Right lung (tissue), 2 donors: ENCODE measurements at regions not wholly inside any gene's neighbourhood (a gene's known extent, or its start where the extent isn't known, plus 50 kb on each side); places are given as distances from the start of the nearest gene placed in this dataset.
A peak's percentile ranks its signal among the peaks of the same experiment; 100 is the strongest.

Experiments used
- DNase-seq, 2 donors: peaks; one replicate each; pipeline ENCODE4 v3.0.0-alpha.2; 2013

- no peak for DNase-seq
Observed at GRCh38 chr9:25613709-25614108, 64.5 kb downstream of the TUSC1 start.

- no peak for DNase-seq
Observed at GRCh38 chr9:25603106-25603505, 75.1 kb downstream of the TUSC1 start.

DNA sequence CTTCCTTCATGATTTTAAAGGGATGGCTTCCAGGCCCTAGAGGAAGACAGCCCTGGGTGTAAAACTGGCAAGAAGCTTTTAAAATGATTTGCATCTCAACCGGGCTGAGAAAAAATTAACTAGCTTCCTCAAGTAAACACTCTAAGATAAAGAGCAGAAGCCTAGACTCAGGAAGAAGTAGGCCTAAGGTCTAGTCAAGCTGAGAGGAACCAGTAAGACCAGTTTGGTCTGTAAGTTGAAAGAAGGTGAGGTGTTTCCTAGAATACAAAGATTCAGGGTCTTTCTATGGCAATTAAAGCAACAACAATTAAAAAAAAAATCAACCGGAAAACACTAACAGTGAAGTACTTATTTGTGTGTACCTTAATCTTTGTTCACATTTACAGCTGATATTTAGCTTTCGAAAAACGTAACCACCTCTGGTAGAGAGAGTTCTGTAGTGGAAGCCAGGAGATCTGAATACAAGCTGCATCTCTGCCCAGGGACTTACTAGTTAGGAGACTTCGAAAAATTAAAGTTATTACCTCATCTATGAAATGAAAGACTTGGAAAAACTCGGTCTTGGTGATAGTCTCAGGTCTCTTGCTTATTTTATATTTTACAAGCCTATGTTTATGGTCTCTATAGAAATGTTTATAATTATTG is 75.7 kb downstream of the TUSC1 start:
- DNase-seq: peak; percentile 14 to 29

- no peak for DNase-seq
Observed at GRCh38 chr9:25600501-25600900, 77.7 kb downstream of the TUSC1 start.

DNA sequence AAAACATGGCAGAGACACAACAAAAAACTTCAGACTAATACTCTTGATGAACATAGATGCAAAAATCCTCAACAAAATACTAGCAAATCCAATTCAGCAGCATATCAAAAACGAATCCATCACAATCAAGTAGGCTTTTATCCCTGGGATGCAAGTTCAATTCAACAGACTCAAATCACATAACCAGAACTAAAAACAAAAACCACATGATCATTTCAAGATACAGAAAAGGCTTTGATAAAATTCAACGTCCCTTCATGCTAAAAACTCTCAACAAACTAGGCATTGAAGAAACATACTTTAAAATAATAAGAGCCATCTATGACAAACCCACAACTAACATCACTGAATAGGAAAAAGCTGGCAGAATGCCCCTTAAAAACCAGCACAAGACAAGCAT is 93.6 kb downstream of the TUSC1 start:
- no peak for DNase-seq

- DNase-seq: no peak
Observed at GRCh38 chr9:25573281-25573680, 105.0 kb downstream of the TUSC1 start.

DNA sequence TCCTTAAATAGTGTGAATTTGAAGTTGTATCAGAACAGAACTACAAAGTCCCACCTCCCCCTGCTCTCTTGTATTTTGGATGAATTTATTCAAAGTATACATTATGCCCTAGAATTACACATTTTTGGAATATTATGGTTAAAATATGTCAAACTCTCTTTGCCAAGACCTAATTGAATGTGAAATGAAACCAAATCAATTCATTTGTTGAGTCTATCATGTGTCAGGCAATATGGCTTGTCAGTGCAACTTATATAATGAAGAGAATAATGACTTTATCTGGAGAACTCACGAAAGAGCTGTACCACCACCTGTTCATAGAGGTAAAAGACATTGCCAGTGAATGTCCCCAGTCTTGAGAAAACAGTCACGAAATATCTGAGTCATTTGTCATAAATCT is 106.8 kb downstream of the TUSC1 start:
- DNase-seq: no peak

DNA sequence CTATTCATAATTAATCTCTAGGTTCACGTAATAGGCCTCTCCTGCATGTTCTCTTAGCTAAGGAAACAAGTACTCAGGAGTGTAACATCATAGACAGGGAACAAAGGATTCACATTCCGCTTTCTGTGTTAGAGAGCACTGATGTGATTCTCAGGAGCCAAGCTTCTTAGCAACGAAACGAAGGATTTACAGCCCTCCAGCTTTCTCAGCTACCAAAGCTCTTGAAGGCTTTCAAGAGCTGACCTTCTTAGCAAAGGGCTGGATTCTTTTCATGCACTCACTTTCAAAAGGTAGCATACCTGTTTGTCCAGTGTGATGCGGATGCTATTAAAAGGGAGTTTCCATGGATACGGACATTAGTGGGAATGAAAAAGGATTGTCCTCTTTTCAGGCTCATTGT is 107.4 kb downstream of the TUSC1 start:
- peak; percentile 13 to 14 for DNase-seq

DNA sequence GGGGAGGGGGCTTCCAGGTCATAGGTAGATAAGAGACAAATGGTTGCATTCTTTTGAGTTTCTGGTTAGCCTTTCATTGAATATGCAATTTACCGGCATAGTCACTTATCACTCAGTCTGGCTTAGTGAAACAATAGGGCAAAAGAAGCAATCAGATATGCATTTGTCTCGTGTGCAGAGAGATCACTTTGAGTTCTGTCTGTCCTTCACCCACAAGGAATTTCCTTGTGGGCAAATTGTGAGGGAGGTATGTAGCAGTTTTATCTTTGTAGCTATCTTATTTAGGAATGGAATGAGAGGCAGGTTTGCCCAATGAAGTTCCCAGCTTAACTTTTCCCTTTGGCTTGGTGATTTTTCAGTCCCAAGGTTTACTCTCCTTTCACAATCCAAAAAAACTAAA is 116.1 kb downstream of the TUSC1 start:
- DNase-seq: no peak

DNA sequence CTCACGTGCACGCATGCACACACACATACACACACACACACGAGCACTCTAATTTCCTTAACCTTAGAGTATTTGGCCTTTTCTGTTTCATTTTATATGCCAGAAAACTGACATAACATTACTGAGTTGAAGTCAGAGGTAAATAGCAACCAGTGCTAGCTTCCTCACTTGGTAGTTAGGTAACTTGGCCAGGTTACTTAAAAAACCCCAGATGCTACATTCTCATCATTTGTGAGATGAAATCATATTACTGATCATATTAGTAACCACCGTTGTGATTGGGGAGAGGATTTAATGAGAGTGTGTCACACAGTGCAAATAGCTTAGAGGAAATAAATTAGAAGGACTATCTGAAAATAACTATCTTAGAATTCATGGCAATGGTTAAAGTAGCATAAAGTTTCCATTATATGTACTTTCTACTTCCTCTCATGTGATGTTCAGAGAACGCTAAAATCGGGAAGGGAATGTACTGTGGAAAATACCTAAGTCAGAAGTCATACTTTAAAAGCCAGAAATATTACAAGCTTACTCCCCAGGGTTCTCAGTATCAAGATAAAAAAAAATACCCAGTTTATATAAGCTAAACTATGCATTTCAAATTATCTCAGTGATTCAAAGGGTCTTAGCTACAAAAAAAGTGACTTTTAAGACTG is 120.5 kb downstream of the TUSC1 start:
- no peak for DNase-seq

DNA sequence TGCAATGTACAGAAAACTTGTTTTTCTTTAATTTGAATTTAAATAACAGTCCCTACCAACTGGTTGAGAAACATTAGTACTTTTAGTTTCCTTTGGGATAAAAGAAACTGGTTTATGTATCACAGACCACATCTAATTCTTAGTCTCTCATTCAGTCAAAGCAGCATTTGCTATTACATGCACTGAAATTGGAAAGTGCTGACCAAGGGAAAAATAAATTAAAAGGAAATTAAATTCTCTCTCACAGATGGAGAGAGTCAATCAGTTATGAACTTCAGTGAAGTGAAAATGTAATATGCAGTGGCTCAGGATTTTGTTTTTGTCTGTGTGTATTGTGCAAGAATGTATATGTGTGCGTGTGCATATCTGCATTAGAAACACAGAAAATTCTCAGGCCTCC is 121.7 kb downstream of the TUSC1 start:
- no peak for DNase-seq

DNA sequence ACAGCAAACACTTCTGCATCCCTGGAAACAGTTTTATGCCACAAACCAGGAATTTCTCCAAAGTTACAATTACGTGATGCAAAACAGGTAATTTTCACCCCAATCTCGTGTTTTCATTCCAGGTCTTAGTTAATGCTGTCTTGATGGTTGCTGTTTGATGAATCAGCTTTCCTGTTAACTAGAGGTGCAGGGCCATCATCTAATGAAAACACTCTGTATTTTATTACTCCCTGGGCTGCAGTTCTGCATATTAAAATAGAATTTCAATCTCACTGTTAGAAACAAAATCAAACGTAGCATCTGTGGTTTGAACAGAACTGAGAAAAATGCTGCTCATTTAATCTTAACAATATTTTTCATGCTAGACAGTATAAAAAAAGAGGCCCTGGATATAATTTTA is 129.4 kb downstream of the TUSC1 start:
- DNase-seq: no peak

GRCh38 chr9:25543806-25544205 is 134.4 kb downstream of the TUSC1 start:
- no peak for DNase-seq

DNA sequence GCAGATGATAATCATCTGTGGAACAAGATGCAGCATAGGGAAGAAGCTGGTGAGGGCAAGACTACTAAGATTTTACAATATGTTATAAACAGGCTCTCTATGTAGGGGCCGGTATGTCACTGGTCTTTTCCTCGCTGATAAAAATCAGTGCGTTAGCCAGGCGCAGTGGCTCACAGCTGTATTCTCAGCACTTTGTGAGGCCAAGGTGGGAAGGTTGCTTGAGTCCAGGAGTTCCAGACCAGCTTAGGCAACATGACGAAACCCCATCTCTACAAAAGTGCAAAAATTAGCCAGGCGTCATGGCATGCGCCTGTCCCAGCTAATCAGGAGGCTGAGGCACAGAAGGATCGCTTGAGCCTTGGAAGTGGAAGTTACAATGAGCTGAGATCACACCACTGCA is 135.9 kb downstream of the TUSC1 start:
- DNase-seq: no peak

- DNase-seq: no peak
Observed at GRCh38 chr9:25537808-25538207, 140.4 kb downstream of the TUSC1 start.

DNA sequence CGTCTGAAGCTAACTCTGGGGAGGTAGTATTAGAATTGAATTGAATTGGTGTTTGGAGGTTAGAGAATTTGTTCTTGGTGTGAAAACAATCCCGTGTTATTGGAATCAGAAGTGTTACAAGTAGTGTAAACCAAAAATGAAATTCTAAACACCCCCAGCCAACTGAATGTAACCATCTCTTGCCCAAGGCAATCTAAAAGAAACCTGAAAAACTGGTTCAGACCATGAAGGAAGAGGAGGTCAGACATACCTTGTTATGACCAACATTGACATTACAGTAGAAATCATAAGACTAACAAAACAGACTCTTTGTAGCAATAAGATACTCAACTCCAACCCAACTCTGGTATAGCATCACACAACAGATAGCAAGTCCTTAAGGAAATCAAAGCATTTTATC is 159.0 kb downstream of the TUSC1 start:
- no peak for DNase-seq

GRCh38 chr9:25517701-25518100 is 160.5 kb downstream of the TUSC1 start:
- DNase-seq: no peak

- no peak for DNase-seq
Observed at GRCh38 chr9:25513509-25514033, 164.7 kb downstream of the TUSC1 start.

DNA sequence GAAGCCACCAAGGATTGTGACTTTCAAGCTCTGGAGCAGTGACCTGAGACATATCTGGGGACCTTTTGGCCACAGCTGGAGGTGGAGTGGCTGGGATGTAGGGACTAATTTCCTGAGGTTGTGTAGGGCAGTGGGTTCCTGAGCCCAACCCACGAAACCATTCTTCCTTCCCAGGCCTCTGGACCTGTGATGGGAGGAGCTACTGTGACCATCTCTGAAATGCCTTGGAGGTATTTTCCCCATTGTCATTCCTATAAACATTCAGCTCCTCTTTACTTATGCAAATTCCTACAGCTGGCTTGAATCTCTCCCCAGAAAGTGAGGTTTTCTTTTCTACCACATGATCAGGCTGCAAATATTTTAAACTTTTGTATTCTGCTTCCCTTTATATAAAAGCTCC is 172.6 kb downstream of the TUSC1 start:
- no peak for DNase-seq

DNA sequence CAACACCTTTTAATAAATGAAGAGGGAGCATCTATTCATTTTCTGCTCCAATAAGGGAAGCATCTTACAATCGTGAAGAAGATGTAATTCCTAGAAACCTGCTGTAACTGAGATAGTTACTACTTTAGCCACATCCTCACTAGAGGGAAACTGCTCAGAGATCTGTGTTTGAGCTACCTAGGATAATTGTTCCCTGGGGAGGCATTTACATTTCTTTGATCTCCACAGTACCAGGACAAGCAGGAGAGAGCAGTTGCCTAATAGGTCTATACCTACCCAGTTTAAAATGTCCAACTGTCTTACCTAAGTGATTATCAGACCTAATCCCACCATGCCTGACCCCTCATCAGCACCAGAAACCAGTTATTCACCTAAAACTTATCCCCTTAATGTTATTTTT is 196.9 kb downstream of the TUSC1 start:
- no peak for DNase-seq

DNA sequence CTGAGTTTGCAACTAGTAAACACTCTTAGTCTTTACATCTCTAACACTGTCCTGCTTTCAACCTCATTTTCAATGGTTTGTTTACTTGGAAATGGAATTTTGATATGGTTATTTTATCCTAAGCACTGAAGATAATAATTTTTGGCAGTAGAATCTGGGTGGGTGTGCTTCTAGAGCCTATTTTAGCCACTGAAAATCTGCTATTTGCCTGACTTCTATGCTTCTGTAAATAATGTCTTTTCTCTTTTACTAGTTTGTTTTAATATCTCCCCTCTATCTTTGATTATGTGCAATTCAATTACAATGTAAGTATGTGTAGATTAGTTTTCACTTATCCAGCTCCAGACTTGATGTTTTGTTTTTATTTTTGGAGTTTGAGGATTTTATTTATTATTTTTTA is 197.5 kb downstream of the TUSC1 start:
- peak in 1 of 2 donors; percentile 24 for DNase-seq

GRCh38 chr9:25472681-25473080 is 205.6 kb downstream of the TUSC1 start:
- no peak for DNase-seq

DNA sequence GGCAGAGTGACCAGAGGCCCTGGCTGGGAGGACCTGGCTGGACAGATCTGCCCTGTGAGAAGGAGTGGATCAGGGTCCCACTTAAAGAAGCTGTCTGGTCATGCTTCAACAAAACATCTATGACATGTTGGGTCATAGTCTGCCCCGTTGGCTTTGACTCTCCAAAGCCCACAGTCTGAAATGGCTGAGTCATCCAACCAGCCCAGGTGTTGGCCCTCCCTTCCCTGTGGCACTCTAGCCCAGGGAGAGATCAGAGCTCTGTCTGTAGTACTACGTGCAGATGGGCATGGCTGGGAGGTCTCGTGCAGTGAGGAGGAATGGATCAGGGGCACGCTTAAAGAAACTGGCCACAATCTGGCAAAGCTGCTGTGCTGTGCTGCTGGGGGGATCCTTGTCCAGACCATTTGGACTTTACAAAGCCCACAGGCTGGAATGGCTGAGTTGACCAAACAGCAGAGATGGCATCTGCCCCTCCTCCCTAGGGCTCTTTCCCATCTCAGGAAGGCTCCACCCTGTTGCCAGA is 206.1 kb downstream of the TUSC1 start:
- DNase-seq: no peak

DNA sequence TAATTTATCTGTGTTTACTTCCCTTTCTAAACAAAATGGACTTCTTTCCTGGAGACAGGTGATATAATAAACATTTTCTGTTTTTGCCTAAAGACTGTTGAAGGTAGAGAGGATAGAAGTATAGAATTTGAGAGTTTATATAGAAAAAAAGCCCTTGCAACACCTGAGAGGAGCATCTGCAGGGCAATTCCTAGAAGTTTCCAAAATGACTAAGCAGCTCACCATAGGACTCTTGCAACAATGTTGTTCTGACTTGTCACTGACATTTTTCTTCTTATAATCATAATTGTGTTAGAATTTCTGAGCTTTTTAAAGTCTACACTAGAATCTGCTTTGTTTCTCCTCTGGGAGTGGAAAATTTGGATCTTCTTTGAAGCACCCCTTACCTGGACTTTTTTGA is 216.8 kb downstream of the TUSC1 start:
- DNase-seq: no peak
